ENCODE measurements at regions not wholly inside any gene's neighbourhood (a gene's known extent, or its start where the extent isn't known, plus 50 kb on each side); places are given as distances from the start of the nearest gene placed in this dataset.

GRCh38 chr20:48308882-48309281 lies 518.9 kb downstream of the PREX1 start:
- H3K27me3 Mint-ChIP-seq: no peaks in the 10 kb centered on the region
- POLR2A ChIA-PET: no interaction called here
- no peak for TF ChIP-seq CTCF (IDR thresholded peaks at IDR 0.05)
- H3K36me3 Mint-ChIP-seq (ENCODE audit: low read depth): no peaks in the 10 kb centered on the region
- CTCF ChIA-PET: no interaction called here
- ATAC-seq: no peak
- DNase-seq: no peak
- H3K9me3 Mint-ChIP-seq: no peaks in the 10 kb centered on the region
- no peaks in the 10 kb centered on the region for H3K4me1 Mint-ChIP-seq (ENCODE audit: low read depth)
- H3K4me3 Mint-ChIP-seq: no peak overlapping the region
- no peak overlapping the region for H3K27ac Mint-ChIP-seq
- intact Hi-C loops (cut with micrococcal nuclease): no loop called here

- no peaks in the 10 kb centered on the region for H3K9me3 Mint-ChIP-seq
- ChIA-PET POLR2A (no interaction called here), CTCF (interaction anchor here (0.9 kb wide), 1 partner anchor 312 kb away, joined by 3 read pairs; no protein-coding TSS in a partner anchor)
- no peak overlapping the region for H3K4me3 Mint-ChIP-seq
- no peak overlapping the region for H3K27ac Mint-ChIP-seq
- no peak for ATAC-seq
- H3K4me1 Mint-ChIP-seq (ENCODE audit: low read depth): no peaks in the 10 kb centered on the region
- no peak for TF ChIP-seq CTCF (IDR thresholded peaks at IDR 0.05)
- no peak for DNase-seq
- H3K27me3 Mint-ChIP-seq: no peaks in the 10 kb centered on the region
- intact Hi-C loops (cut with micrococcal nuclease): no loop called here
- H3K36me3 Mint-ChIP-seq (ENCODE audit: low read depth): no peaks in the 10 kb centered on the region
These were observed 519.5 kb downstream of the PREX1 start for GRCh38 chr20:48308232-48308781.

GRCh38 chr20:48307277-48307676 lies 520.5 kb downstream of the PREX1 start:
- ChIA-PET CTCF (interaction anchor here (0.9 kb wide), 1 partner anchor 313 kb away, joined by 3 read pairs; no protein-coding TSS in a partner anchor), POLR2A (no interaction called here)
- intact Hi-C loops (cut with micrococcal nuclease): no loop called here
- Mint-ChIP-seq H3K9me3 (no peaks in the 10 kb centered on the region), H3K36me3 (ENCODE audit: low read depth) (no peaks in the 10 kb centered on the region), H3K4me3 (no peak overlapping the region), H3K27me3 (peaks cover 2% of the 10 kb centered on the region), H3K27ac (no peak overlapping the region), H3K4me1 (ENCODE audit: low read depth) (no peaks in the 10 kb centered on the region)
- TF ChIP-seq CTCF (IDR thresholded peaks at IDR 0.05): no peak
- DNase-seq (no peak), ATAC-seq (no peak)

- Mint-ChIP-seq H3K9me3 (no peaks in the 10 kb centered on the region), H3K4me1 (ENCODE audit: low read depth) (no peaks in the 10 kb centered on the region), H3K4me3 (no peak overlapping the region), H3K27ac (no peak overlapping the region), H3K27me3 (peaks cover 5% of the 10 kb centered on the region), H3K36me3 (ENCODE audit: low read depth) (no peaks in the 10 kb centered on the region)
- ChIA-PET CTCF (no interaction called here), POLR2A (interaction anchor here (0.9 kb wide), 1 partner anchor 197 kb away, joined by 3 read pairs; no protein-coding TSS in a partner anchor)
- no peak for TF ChIP-seq CTCF (IDR thresholded peaks at IDR 0.05)
- ATAC-seq (no peak), DNase-seq (no peak)
- intact Hi-C loops (cut with micrococcal nuclease): no loop called here
These were observed 517.7 kb upstream of the SULF2 start for GRCh38 chr20:48302844-48303542.

GRCh38 chr20:48302149-48302548 lies 516.9 kb upstream of the SULF2 start:
- CTCF ChIA-PET: no interaction called here
- no peaks in the 10 kb centered on the region for H3K9me3 Mint-ChIP-seq
- no peak overlapping the region for H3K4me3 Mint-ChIP-seq
- H3K27ac Mint-ChIP-seq: no peak overlapping the region
- DNase-seq: no peak
- intact Hi-C loops (cut with micrococcal nuclease): no loop called here
- H3K4me1 Mint-ChIP-seq (ENCODE audit: low read depth): no peaks in the 10 kb centered on the region
- ATAC-seq: no peak
- no peak for TF ChIP-seq CTCF (IDR thresholded peaks at IDR 0.05)
- H3K27me3 Mint-ChIP-seq: peaks cover 5% of the 10 kb centered on the region
- POLR2A ChIA-PET: no interaction called here
- H3K36me3 Mint-ChIP-seq (ENCODE audit: low read depth): no peaks in the 10 kb centered on the region
